ENCODE measurements at regions not wholly inside any gene's neighbourhood (a gene's known extent, or its start where the extent isn't known, plus 50 kb on each side); places are given as distances from the start of the nearest gene placed in this dataset.

GRCh38 chr14:82190742-82191141, 657.1 kb upstream of the SEL1L start:
- no peak for DNase-seq

- no peak for DNase-seq
These were observed 658.7 kb upstream of the SEL1L start for GRCh38 chr14:82192387-82192786.

DNA sequence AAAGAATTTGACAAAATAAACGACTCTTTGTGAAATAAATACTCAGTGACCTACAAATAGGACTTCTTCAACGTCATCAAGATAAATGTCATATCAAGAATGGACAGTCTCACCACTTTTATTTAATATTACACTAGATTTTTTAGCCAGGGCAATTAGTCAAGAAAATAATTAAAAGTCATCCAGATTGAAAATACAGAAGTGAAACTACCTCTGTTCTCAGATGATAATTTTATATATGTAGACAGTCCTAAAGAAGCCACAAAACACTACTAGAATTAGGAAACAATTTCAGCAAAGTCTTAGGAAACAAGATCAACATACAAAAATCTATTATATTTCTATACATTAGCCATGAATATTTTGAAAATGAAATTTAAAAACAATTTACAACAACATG, 689.6 kb upstream of the SEL1L start:
- DNase-seq, result no peak

DNA sequence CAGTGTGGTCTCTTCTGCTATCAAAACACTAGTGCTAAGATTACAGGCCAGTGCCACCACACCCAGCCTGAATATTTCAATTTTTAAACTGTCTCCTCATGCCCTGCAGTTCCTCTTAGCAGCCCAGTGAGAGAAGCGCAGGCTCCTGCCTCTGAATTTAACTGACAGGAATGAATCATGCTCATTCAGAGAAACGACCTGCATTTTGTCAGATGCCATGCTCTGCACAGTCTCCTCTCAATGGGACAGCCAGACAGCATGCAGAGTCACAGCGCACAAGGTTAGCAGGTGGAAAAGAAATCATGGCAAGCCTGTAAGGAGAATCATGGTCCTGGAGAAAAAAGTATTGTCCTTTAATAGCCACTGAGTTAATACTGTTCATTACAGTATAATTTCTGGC, 691.0 kb upstream of the SEL1L start:
- no peak for DNase-seq

DNA sequence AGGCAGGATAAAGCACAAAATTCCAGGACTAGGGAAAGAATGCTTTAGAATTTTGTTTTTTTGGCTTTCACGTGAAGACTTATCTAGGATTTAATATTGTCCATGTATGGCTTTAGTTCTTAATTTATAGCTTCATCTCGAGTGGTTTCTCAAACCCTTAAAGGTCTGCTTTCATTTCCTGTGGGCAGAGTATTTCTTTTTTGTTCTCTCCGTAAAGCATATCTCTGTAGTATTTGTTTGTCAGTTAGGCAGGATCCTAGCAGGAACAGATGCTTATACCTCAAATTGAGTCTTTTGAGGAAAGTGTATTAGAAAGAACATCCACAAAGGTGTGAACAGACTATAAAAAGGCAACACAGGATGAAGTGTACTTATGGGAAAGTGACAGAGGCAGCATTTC, 697.1 kb upstream of the SEL1L start:
- DNase-seq, result no peak

- no peak for DNase-seq
These were observed 705.0 kb upstream of the SEL1L start for GRCh38 chr14:82238649-82239048.

GRCh38 chr14:82239223-82239622, 705.6 kb upstream of the SEL1L start:
- no peak for DNase-seq

GRCh38 chr14:82244791-82245190, 711.1 kb upstream of the SEL1L start:
- no peak for DNase-seq

GRCh38 chr14:82251494-82251893, 717.8 kb upstream of the SEL1L start:
- DNase-seq, result no peak

DNA sequence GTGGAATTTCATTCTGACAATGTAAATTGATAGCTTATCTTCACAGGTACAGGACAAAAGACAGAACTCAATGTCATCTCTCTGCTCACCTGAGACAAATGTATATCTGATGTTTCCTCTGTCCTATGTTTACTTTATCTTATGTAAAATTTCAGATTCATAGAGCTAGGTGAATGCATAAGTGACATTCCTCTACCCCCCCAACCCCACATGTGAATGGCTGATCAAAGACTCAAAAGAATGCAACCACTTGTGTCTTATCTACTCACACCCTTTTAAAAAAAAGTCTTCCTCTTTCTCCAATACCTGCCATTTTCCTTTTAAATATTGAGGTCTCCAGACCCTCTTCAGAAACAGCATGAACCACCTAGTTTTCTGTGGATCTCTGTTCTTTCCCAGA, 736.6 kb upstream of the SEL1L start:
- no peak for DNase-seq

DNA sequence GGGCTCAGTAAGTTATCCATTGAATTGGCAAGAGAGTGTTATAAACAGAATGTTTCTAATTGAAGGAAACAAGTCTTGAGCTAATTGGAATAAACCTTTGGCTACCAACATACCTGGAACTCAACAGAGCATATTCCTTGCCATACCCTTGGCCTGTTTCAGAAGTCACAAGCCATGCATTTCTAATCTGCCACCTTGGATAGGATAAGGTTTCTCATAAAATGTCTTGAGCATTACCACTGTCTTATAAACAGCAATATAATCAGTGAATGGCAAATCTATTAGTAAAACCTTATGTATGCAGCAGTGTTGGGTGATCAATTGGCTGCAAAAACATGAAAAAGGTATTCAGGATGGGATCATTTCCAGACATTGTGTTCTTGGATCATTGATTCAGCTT, 765.2 kb upstream of the SEL1L start:
- no peak for DNase-seq

DNA sequence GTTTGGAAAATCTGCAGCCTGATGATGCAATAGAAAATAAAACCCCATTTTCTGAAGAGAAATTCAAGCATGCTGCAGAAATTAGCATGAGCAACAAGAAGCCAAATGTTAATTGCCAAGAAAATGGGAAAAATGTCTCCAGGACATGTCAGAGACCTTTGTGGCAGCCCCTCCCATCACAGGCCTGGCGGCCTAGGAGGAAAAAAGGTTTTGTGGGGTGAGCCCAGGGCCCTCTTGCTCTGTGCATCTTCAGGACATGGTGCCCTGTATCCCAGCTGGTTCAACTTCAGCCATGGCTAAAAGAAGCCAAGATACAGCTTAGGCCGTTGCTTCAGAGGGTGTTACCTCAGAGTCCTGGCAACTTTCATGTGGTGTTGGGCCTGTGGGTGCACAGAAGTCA, 775.5 kb upstream of the SEL1L start:
- DNase-seq, result no peak

DNA sequence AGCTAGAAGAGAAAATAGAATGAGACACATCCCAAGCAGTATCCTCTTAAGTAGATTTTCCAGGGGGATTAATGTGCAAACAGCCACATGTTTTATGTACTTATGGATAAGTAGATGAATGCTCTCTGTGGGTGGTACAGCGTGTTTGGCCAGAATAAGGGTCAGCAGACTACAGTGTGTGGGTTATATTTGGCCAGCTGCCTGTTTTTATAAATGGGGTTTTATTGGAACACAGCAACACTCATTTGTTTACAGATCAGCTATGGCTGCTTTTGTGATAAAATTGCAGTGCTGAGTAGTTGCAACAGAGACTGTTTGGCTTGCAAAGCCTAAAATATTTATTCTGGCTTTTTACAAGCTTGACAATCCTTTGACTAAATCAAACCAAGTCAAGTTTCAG, 780.2 kb upstream of the SEL1L start:
- no peak for DNase-seq

- no peak for DNase-seq
These were observed 794.8 kb upstream of the SEL1L start for GRCh38 chr14:82328442-82328841.

GRCh38 chr14:82341261-82341810, 807.7 kb upstream of the SEL1L start:
- DNase-seq, result no peak

DNA sequence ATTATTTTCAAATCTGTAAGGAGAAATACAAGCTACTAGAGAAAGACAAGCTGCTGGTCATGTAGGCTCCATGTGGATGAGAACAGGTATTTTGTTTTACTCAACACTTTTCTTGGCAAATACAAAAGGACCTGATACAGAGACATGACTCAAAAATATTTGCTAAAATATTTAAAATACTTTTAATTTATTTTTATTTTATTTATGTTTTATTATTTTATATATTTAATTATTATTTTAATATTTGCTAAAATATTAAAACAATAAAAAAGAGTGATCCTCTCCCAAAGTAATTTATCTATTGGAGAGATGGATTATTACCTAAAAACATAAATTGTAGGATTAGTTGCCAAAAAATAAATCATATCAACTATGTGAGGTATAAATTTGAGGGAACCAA, 808.9 kb upstream of the SEL1L start:
- no peak for DNase-seq

DNA sequence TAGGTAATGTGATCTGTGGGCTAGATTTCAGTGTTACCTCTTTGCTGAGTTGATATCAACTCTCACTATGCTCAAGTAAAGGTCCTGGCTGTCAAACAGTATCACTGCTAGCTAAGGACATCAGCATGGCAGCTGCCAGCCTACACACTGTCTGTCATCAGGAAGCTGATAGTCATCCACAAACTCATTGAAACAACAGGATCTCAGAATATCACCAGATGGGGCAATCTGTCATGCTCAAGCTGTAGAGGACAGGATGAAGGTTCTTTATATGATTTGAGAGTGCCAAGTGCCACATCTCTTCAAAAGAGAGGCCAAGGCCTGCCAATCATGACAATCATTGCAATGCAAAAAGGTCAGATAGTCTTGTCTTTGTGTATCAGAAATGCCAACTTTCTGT, 811.5 kb upstream of the SEL1L start:
- peak; percentile 47 for DNase-seq

- no peak for DNase-seq
These were observed 820.5 kb upstream of the SEL1L start for GRCh38 chr14:82354126-82354525.

DNA sequence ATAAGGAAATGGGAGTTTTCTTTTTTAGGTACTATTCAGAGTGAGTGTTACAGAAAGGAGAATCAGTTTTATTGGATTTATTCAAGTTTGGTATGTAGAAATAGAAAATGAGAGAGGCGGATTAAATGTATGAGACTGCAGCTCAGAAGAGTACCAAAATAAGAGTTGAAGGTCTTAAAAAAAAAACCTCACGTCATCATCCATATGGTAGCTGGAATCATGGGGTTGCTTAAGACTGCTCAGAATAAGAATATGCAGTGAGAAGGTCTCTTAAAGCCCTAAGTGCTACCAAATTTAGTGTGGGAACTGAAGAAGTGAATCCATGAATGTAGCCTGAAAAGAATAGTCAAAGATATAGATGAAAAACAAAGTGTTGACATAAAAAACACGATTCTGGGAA, 825.5 kb upstream of the SEL1L start:
- no peak for DNase-seq

GRCh38 chr14:82362452-82362851, 828.8 kb upstream of the SEL1L start:
- DNase-seq, result no peak

DNA sequence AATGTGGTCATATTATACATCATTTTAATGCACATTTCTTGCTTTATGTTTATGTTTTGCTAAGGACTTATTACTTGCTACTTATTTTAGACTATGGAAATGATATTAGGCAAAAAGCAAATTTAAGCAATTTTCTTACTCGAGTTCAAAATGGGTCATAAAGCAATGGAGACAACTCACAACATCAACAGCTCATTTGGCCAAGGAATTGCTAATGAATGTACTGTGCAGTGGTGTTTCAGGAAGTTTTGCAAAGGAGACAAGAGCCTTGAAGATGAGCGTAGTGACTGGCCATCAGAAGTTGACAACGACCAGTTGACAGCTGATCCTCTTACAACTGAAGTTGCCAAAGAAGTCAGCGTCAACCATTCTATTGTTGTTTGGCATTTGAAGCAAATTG, 831.8 kb upstream of the SEL1L start:
- no peak for DNase-seq

DNA sequence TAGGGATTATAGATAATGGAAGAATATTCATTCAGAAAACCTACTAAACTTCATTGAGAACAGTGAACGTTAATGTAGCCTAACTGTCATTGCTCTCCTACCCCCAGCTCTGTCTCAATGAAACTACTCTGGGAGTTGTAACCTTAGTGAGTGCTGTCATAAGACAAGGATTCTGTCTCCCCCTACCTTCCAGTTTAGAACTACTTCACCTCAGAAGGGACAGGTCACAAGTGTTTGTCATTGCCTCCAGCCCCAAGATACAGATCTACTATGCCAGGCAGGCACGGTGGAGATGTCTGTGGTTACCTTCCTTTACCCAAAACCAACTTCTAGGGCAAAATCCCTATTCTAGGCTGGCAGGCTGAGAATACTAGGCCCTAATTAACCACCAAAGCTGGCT, 833.1 kb upstream of the SEL1L start:
- DNase-seq, result no peak

DNA sequence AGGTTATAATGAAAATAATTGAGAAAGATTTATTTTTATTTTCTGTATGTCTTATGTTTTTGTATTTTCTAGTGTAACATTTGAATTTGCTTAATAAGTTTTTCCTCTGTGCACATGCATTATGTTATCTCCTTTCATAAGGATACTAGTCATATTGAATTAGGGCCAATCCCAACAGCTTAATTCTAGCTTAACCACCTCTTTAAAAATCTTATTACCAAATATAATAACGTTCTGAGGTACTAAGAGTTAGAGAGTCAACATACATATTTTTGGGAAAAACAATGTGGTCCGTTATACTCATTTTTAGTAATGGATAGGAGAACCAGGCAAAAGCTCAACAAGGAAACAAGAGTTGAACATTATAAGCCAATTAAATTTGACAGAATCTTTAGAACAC, 845.6 kb upstream of the SEL1L start:
- DNase-seq, result no peak

DNA sequence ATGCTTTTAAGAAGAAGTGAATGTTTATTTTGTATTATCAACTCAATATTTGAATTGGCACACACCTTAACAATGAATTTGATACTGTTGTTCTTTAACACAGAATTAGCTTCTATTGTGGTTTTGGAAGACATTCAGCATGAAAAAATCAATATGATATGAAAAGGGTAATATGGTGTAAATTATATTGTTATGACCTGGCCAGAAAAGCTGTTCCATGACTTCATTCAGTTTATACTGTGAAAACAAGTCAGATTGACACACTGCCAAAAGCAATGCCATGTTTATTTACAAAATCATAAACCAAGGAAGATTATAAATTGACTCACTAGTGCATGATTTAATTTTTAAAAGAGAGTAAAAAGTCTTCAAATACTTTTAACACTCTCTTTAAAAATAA, 851.4 kb upstream of the SEL1L start:
- no peak for DNase-seq

DNA sequence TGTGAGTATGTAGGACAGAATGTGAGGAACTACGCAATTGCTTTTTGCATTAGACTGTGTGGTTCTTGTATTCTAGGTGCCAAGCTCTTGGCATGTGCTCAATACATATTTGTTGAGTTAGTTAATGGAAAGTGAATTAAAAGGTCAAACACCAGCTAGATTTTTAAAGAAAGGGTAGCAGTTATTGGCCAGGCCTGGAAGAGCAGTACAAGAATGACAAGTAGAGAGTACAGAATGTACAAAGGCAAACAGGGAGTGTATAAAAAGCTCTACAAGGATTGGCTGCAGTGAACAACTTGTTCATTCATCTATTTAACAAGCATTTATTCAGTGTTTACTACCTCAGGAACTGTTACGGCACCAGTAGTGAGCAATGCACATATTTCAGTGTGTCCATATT, 854.0 kb upstream of the SEL1L start:
- no peak for DNase-seq

GRCh38 chr14:82388488-82388887, 854.8 kb upstream of the SEL1L start:
- DNase-seq, result no peak
